ENCODE measurements at regions not wholly inside any gene's neighbourhood (a gene's known extent, or its start where the extent isn't known, plus 50 kb on each side); places are given as distances from the start of the nearest gene placed in this dataset.

DNA sequence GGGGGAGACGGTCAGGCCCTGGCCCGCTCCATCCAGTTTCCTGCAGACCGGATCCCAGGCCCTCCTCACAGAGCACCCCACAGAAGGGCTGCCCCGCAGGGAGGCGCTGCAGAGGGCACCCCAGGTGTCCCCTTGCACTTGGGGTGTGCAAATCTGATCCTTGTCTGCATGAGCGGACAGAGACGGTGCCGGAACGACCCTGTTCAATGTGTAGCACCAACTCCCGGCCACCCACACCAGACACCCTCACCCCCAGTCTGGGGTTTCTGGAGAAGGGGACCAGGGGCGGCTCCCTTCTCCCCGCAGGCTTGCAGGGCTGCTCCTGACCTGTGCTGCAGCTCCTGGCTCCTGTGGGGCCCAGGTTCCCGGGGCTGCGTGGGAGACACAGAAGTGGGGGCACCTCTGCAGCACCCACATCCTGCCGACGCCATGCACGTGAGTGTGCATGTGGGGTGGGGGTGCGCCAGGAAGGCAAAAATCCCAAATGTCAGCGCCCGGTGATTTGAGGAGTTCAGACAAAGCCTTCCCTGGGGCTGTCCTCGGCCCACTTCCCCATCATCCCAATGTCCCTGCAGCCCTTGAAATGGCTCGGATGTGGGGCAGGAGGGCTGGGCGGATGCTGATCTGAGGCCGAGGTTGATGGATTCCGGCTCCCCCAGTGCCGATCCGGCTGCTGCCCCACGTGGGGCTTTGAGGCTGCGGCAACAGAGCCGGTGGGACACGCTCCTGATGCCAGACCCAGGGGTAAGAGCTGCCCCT lies 85.3 kb upstream of the BHLHE23 start:
- Histone ChIP-seq H3K9me3 (ENCODE audit: control insufficient read depth in 4 of 4, low read length in 3 of 4) (no peaks in the 10 kb centered on the region), H3K36me3 (ENCODE audit: control insufficient read depth in 4 of 4, insufficient read depth in 3 of 4, low read depth in 1 of 4, low read length in 3 of 4) (no peaks in the 10 kb centered on the region), H3K4me1 (ENCODE audit: control insufficient read depth in 4 of 4, insufficient read depth in 4 of 4, low read length in 3 of 4) (no peaks in the 10 kb centered on the region), H3K27ac (ENCODE audit: low read depth in 1 of 2, low read length in 2 of 2) (no peak overlapping the region), H3K27me3 (ENCODE audit: control insufficient read depth in 4 of 4, insufficient read depth in 4 of 4, low read length in 3 of 4) (peaks cover 0 to 14% (median 5%) of the 10 kb centered on the region in 4 donors), H3K4me3 (ENCODE audit: low read depth in 1 of 3, low read length in 3 of 3) (no peak overlapping the region), H3K9ac (ENCODE audit: low read depth in 1 of 2, low read length in 2 of 2) (no peak overlapping the region)
- no peak for DNase-seq (ENCODE audit: low spot score)
- WGBS: 71% methylated on average over 31 of the region's 31 CpGs
- TF ChIP-seq JUND (IDR thresholded peaks at IDR 0.05) (no peak), HNF4A (conservative IDR thresholded peaks at IDR 0.05) (no peak), HNF4G (IDR thresholded peaks at IDR 0.05) (no peak), GABPA (IDR thresholded peaks at IDR 0.05 in 1 of 2, conservative IDR thresholded peaks at IDR 0.05 in 1 of 2) (no peak), YY1 (IDR thresholded peaks at IDR 0.05) (no peak), RAD21 (IDR thresholded peaks at IDR 0.05) (no peak), TAF1 (conservative IDR thresholded peaks at IDR 0.05) (no peak)
- TF ChIP-seq, protein P1, sequence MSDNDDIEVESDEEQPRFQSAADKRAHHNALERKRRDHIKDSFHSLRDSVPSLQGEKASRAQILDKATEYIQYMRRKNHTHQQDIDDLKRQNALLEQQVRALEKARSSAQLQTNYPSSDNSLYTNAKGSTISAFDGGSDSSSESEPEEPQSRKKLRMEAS (IDR thresholded peaks at IDR 0.05): no peak
- TF ChIP-seq, protein P2, sequence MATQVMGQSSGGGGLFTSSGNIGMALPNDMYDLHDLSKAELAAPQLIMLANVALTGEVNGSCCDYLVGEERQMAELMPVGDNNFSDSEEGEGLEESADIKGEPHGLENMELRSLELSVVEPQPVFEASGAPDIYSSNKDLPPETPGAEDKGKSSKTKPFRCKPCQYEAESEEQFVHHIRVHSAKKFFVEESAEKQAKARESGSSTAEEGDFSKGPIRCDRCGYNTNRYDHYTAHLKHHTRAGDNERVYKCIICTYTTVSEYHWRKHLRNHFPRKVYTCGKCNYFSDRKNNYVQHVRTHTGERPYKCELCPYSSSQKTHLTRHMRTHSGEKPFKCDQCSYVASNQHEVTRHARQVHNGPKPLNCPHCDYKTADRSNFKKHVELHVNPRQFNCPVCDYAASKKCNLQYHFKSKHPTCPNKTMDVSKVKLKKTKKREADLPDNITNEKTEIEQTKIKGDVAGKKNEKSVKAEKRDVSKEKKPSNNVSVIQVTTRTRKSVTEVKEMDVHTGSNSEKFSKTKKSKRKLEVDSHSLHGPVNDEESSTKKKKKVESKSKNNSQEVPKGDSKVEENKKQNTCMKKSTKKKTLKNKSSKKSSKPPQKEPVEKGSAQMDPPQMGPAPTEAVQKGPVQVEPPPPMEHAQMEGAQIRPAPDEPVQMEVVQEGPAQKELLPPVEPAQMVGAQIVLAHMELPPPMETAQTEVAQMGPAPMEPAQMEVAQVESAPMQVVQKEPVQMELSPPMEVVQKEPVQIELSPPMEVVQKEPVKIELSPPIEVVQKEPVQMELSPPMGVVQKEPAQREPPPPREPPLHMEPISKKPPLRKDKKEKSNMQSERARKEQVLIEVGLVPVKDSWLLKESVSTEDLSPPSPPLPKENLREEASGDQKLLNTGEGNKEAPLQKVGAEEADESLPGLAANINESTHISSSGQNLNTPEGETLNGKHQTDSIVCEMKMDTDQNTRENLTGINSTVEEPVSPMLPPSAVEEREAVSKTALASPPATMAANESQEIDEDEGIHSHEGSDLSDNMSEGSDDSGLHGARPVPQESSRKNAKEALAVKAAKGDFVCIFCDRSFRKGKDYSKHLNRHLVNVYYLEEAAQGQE (IDR thresholded peaks at IDR 0.05): no peak
- TF ChIP-seq, protein P3, sequence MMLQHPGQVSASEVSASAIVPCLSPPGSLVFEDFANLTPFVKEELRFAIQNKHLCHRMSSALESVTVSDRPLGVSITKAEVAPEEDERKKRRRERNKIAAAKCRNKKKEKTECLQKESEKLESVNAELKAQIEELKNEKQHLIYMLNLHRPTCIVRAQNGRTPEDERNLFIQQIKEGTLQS (IDR thresholded peaks at IDR 0.05): no peak
- TF ChIP-seq, protein P4, sequence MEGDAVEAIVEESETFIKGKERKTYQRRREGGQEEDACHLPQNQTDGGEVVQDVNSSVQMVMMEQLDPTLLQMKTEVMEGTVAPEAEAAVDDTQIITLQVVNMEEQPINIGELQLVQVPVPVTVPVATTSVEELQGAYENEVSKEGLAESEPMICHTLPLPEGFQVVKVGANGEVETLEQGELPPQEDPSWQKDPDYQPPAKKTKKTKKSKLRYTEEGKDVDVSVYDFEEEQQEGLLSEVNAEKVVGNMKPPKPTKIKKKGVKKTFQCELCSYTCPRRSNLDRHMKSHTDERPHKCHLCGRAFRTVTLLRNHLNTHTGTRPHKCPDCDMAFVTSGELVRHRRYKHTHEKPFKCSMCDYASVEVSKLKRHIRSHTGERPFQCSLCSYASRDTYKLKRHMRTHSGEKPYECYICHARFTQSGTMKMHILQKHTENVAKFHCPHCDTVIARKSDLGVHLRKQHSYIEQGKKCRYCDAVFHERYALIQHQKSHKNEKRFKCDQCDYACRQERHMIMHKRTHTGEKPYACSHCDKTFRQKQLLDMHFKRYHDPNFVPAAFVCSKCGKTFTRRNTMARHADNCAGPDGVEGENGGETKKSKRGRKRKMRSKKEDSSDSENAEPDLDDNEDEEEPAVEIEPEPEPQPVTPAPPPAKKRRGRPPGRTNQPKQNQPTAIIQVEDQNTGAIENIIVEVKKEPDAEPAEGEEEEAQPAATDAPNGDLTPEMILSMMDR (IDR thresholded peaks at IDR 0.05; ENCODE audit: low read depth, low read length, missing input control): no peak

DNA sequence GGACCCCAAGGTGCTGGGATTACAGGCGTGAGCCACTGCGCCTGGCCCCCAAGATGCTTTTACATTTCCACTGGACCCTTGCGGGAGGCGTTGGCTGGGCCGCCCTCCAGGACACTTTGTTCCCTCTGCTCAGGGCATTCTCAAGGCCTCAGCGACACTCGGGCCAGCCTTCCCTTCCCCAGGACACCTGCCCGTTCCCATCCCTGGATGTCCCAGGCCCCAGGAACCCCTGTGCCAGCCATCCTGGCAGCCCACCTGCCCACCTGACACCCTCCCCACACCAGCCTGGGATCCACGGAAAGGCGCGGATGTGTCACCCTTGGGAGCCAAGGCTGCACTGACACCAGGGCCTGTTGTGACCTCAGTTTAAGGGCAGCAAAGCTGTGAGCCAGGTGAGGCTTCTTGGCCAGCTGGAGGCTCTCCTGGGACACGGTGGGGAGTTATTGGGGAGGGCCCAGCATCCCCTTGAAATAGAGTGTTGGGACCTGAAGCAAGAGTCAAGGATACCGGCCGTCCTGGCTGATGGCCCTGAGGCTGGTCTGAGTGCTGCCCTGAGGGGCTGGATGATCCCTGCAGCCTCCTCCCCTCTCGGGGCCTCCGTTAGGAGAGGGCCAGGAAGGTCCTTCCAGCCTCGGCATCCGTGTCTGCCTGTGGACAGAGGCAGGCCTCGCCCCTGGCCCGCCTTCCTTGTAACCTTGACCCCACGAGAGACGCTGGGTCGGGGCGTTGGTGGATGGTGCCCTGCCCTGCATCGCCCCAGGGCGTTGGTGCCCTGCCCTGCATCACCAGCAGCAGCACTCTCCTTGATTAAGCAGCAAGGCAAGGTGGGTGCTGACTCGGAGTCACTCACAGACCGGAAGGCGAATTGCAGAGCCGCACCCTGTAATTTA lies 84.2 kb upstream of the BHLHE23 start:
- H3K27me3 ChIP-seq (ENCODE audit: control insufficient read depth in 4 of 4, insufficient read depth in 4 of 4, low read length in 3 of 4): peaks cover 0 to 17% (median 5%) of the 10 kb centered on the region in 4 donors
- H3K4me1 ChIP-seq (ENCODE audit: control insufficient read depth in 4 of 4, insufficient read depth in 4 of 4, low read length in 3 of 4): no peaks in the 10 kb centered on the region
- no peak overlapping the region for H3K9ac ChIP-seq (ENCODE audit: low read depth in 1 of 2, low read length in 2 of 2)
- no peak overlapping the region for H3K4me3 ChIP-seq (ENCODE audit: low read depth in 1 of 3, low read length in 3 of 3)
- H3K9me3 ChIP-seq (ENCODE audit: control insufficient read depth in 4 of 4, low read length in 3 of 4): no peaks in the 10 kb centered on the region
- no peak for DNase-seq (ENCODE audit: low spot score)
- H3K27ac ChIP-seq (ENCODE audit: low read depth in 1 of 2, low read length in 2 of 2): no peak overlapping the region
- no peaks in the 10 kb centered on the region for H3K36me3 ChIP-seq (ENCODE audit: control insufficient read depth in 4 of 4, insufficient read depth in 3 of 4, low read depth in 1 of 4, low read length in 3 of 4)
- WGBS: 74% methylated on average over 30 of the region's 30 CpGs
- TF ChIP-seq JUND (IDR thresholded peaks at IDR 0.05): no peak
- TF ChIP-seq SP1 (IDR thresholded peaks at IDR 0.05): no peak
- no peak for TF ChIP-seq RXRA (IDR thresholded peaks at IDR 0.05)
- no peak for TF ChIP-seq RAD21 (IDR thresholded peaks at IDR 0.05)
- no peak for TF ChIP-seq TAF1 (conservative IDR thresholded peaks at IDR 0.05)
- TF ChIP-seq, protein P3 (IDR thresholded peaks at IDR 0.05): no peak
- TF ChIP-seq NR2F2 (IDR thresholded peaks at IDR 0.05): no peak
- TF ChIP-seq FOXA1 (IDR thresholded peaks at IDR 0.05): no peak
- TF ChIP-seq, protein P2 (IDR thresholded peaks at IDR 0.05): no peak
- TF ChIP-seq, protein P4 (IDR thresholded peaks at IDR 0.05; ENCODE audit: low read depth, low read length, missing input control): no peak
- TF ChIP-seq HNF4G (IDR thresholded peaks at IDR 0.05): no peak
- no peak for TF ChIP-seq FOXA2 (IDR thresholded peaks at IDR 0.05)
- no peak for TF ChIP-seq GABPA (IDR thresholded peaks at IDR 0.05 in 1 of 2, conservative IDR thresholded peaks at IDR 0.05 in 1 of 2)
